ENCODE measurements at regions not wholly inside any gene's neighbourhood (a gene's known extent, or its start where the extent isn't known, plus 50 kb on each side); places are given as distances from the start of the nearest gene placed in this dataset.

DNA sequence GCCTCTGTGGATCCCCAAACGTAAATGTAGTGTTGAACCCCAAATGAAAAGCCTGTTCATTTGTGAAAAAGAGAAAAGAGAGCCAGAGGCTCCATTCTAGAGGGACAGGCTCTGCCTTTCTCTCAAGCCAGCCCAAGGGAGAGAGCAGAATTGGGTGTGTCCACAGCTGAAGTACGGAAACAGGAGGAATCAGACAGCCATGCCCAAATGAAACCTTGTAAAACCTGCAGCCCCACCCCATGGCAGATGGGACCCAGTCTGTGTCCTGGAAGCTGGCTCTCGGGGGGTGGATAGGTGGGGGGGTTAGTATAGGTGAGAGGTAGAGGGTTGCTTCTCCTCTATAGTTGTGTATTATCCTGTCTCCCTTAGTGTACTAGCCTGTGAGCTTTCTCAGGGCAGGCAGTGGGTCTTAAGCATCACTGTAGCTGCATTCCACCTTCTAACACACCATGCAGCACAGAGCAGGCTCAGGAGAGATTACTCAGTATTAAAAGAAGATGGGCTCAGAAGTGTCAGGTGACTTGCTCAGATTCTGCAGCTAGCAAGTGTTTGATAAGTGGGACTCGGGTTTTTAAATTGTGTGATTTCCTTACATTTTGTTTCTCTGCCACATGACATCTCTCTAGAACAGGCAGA is 67.4 kb upstream of the SIPA1L2 start:
- TF ChIP-seq, protein P1, sequence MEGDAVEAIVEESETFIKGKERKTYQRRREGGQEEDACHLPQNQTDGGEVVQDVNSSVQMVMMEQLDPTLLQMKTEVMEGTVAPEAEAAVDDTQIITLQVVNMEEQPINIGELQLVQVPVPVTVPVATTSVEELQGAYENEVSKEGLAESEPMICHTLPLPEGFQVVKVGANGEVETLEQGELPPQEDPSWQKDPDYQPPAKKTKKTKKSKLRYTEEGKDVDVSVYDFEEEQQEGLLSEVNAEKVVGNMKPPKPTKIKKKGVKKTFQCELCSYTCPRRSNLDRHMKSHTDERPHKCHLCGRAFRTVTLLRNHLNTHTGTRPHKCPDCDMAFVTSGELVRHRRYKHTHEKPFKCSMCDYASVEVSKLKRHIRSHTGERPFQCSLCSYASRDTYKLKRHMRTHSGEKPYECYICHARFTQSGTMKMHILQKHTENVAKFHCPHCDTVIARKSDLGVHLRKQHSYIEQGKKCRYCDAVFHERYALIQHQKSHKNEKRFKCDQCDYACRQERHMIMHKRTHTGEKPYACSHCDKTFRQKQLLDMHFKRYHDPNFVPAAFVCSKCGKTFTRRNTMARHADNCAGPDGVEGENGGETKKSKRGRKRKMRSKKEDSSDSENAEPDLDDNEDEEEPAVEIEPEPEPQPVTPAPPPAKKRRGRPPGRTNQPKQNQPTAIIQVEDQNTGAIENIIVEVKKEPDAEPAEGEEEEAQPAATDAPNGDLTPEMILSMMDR (IDR thresholded peaks at IDR 0.05; ENCODE audit: borderline replicate concordance, extremely low read depth, low read length, poor library complexity, severe bottlenecking), result no peak
- TF ChIP-seq EZH2 (IDR thresholded peaks at IDR 0.05; ENCODE audit: borderline replicate concordance, low read depth, low read length, severe bottlenecking), result no peak
